ENCODE measurements at regions not wholly inside any gene's neighbourhood (a gene's known extent, or its start where the extent isn't known, plus 50 kb on each side); places are given as distances from the start of the nearest gene placed in this dataset.

DNA sequence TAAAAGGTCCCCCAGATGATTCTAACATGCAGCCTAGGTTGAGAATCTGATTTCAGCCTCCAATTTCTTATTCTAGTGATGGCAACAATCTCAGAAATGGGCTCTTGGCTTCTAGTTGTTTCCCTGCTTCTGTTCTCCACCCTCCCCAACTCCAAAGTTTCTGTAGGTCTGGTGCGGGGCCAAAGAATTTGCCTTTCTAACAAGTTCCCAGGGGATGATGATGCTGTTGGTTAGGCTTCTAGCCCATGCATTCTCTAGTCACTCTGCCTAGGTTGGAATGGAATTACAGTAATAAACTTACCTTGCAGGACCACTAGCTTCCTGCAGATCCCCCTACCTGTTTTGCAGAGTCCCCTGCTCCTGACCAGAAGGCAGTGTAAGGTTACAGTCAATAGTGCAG, 103.2 kb upstream of the PPP2R3A start:
- FAIRE-seq (no peak), DNase-seq (no peak)
- Histone ChIP-seq H3K27me3 (ENCODE audit: control insufficient read depth in 3 of 3, insufficient read depth in 3 of 3, low read length in 3 of 3) (no peaks in the 10 kb centered on the region), H3K4me1 (ENCODE audit: control insufficient read depth in 3 of 3, insufficient read depth in 2 of 3, low read depth in 1 of 3, low read length in 2 of 3) (no peaks in the 10 kb centered on the region), H3K27ac (ENCODE audit: low read depth in 1 of 3, low read length in 2 of 3) (no peak overlapping the region), H3K36me3 (ENCODE audit: control insufficient read depth in 3 of 3, insufficient read depth in 2 of 3, low read depth in 1 of 3, low read length in 3 of 3) (no peaks in the 10 kb centered on the region), H3K9me3 (ENCODE audit: control insufficient read depth in 2 of 2, insufficient read depth in 1 of 2, low read depth in 1 of 2, low read length in 1 of 2) (no peaks in the 10 kb centered on the region), H3K4me3 (ENCODE audit: low read depth in 1 of 3, low read length in 3 of 3) (no peak overlapping the region)
- WGBS, 3 donors: 82 to 96% (median 94%) methylated on average over 1 of the region's 1 CpG

DNA sequence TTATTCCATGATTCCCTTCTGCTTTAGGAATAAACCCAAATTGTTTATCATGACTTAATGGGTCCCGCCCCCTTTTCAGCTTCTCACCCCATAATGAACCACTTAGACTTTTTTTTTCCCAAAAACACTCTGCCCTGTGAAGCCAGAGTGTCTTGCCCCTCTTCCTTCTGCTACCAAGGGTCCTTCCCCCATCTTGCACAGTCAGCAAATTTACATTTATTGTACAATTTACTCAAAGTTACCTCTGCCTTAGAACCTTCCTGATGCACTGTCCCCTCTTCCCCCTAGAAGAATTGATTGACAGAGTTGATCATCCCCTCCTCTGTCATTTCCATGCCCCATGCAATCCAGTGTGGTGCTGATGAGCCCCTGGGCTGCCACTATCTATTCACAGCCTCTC, 101.5 kb upstream of the PPP2R3A start:
- Histone ChIP-seq H3K9me3 (ENCODE audit: control insufficient read depth in 2 of 2, insufficient read depth in 1 of 2, low read depth in 1 of 2, low read length in 1 of 2) (no peaks in the 10 kb centered on the region), H3K27me3 (ENCODE audit: control insufficient read depth in 3 of 3, insufficient read depth in 3 of 3, low read length in 3 of 3) (no peaks in the 10 kb centered on the region), H3K36me3 (ENCODE audit: control insufficient read depth in 3 of 3, insufficient read depth in 2 of 3, low read depth in 1 of 3, low read length in 3 of 3) (no peaks in the 10 kb centered on the region), H3K4me1 (ENCODE audit: control insufficient read depth in 3 of 3, insufficient read depth in 2 of 3, low read depth in 1 of 3, low read length in 2 of 3) (no peaks in the 10 kb centered on the region), H3K4me3 (ENCODE audit: low read depth in 1 of 3, low read length in 3 of 3) (no peak overlapping the region), H3K27ac (ENCODE audit: low read depth in 1 of 3, low read length in 2 of 3) (no peak overlapping the region)
- no peak for DNase-seq
- no peak for FAIRE-seq
- WGBS, 3 donors: 83 to 88% (median 83%) methylated on average over 1 of the region's 1 CpG

DNA sequence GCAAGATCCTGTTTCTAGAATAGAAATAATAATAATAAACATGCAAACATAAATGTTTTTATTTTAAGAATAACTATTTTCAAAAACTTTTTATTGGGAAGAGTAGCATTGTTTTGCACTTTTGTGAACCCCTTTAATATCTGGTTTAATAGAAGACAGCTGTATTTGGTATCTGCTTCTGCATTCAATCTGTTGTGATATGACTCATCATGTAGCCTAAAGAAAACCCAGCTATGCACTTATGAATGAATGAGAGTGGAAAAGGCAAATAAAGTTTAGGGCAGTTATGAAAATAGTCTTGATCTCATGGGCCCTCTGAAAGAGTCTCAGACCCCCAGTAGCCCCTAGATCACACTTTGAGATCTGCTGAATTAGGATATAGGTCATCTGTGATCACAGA, 100.4 kb upstream of the PPP2R3A start:
- Histone ChIP-seq H3K27me3 (ENCODE audit: control insufficient read depth in 3 of 3, insufficient read depth in 3 of 3, low read length in 3 of 3) (no peaks in the 10 kb centered on the region), H3K4me3 (ENCODE audit: low read depth in 1 of 3, low read length in 3 of 3) (no peak overlapping the region), H3K36me3 (ENCODE audit: control insufficient read depth in 3 of 3, insufficient read depth in 2 of 3, low read depth in 1 of 3, low read length in 3 of 3) (no peaks in the 10 kb centered on the region), H3K27ac (ENCODE audit: low read depth in 1 of 3, low read length in 2 of 3) (no peak overlapping the region), H3K4me1 (ENCODE audit: control insufficient read depth in 3 of 3, insufficient read depth in 2 of 3, low read depth in 1 of 3, low read length in 2 of 3) (no peaks in the 10 kb centered on the region), H3K9me3 (ENCODE audit: control insufficient read depth in 2 of 2, insufficient read depth in 1 of 2, low read depth in 1 of 2, low read length in 1 of 2) (no peaks in the 10 kb centered on the region)
- no peak for FAIRE-seq
- DNase-seq: no peak

DNA sequence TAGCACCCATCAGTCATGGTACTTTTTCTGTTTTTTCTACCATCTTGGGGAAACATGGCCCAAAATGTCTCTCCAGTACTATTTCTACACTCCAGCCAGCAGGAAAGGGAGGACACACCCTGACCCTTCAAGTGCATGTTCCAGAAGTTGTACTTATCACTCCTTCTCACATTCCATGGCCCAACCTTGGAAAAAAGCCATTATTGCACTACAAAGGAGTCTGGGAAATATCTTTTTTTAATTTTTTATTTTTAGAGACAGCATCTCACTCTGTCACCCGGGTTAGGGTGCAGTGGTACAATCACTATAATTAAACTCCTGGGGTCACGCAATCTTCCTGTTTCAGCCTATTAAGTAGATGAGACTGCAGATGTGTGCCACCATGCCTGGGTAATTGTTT, 100.0 kb upstream of the PPP2R3A start:
- H3K4me1 ChIP-seq (ENCODE audit: control insufficient read depth in 3 of 3, insufficient read depth in 2 of 3, low read depth in 1 of 3, low read length in 2 of 3): no peaks in the 10 kb centered on the region
- no peaks in the 10 kb centered on the region for H3K27me3 ChIP-seq (ENCODE audit: control insufficient read depth in 3 of 3, insufficient read depth in 3 of 3, low read length in 3 of 3)
- no peak overlapping the region for H3K4me3 ChIP-seq (ENCODE audit: low read depth in 1 of 3, low read length in 3 of 3)
- H3K36me3 ChIP-seq (ENCODE audit: control insufficient read depth in 3 of 3, insufficient read depth in 2 of 3, low read depth in 1 of 3, low read length in 3 of 3): no peaks in the 10 kb centered on the region
- FAIRE-seq (no peak), DNase-seq (no peak)
- no peaks in the 10 kb centered on the region for H3K9me3 ChIP-seq (ENCODE audit: control insufficient read depth in 2 of 2, insufficient read depth in 1 of 2, low read depth in 1 of 2, low read length in 1 of 2)
- no peak overlapping the region for H3K27ac ChIP-seq (ENCODE audit: low read depth in 1 of 3, low read length in 2 of 3)
- 70 to 76% (median 73%) methylated on average over 2 of the region's 2 CpGs for WGBS, 3 donors

DNA sequence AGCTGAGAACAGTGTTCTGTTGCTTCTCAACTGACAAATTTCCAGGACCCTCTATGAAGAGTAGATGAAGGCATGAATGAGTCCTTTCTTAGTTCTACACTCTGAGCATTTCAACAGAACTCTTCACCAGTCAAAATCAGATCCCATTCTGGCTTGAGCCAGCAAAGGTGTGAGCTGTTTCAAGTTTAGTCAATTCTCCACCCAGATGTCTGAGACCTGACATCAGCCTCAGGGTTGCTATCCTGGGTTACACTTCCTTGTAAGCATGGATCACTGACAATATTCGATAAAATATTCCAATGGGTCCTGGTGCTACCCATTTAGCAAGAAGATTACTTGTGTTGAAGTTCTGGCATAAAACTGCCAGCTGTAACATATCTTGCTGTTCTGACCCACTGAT, 97.6 kb upstream of the PPP2R3A start:
- no peak for FAIRE-seq
- no peaks in the 10 kb centered on the region for H3K36me3 ChIP-seq (ENCODE audit: control insufficient read depth in 3 of 3, insufficient read depth in 2 of 3, low read depth in 1 of 3, low read length in 3 of 3)
- no peak overlapping the region for H3K27ac ChIP-seq (ENCODE audit: low read depth in 1 of 3, low read length in 2 of 3)
- 85 to 88% (median 86%) methylated on average over 1 of the region's 1 CpG for WGBS, 3 donors
- no peaks in the 10 kb centered on the region for H3K4me1 ChIP-seq (ENCODE audit: control insufficient read depth in 3 of 3, insufficient read depth in 2 of 3, low read depth in 1 of 3, low read length in 2 of 3)
- no peak for DNase-seq
- no peaks in the 10 kb centered on the region for H3K27me3 ChIP-seq (ENCODE audit: control insufficient read depth in 3 of 3, insufficient read depth in 3 of 3, low read length in 3 of 3)
- peaks cover 0 to 4% of the 10 kb centered on the region in 2 donors for H3K9me3 ChIP-seq (ENCODE audit: control insufficient read depth in 2 of 2, insufficient read depth in 1 of 2, low read depth in 1 of 2, low read length in 1 of 2)
- no peak overlapping the region for H3K4me3 ChIP-seq (ENCODE audit: low read depth in 1 of 3, low read length in 3 of 3)

DNA sequence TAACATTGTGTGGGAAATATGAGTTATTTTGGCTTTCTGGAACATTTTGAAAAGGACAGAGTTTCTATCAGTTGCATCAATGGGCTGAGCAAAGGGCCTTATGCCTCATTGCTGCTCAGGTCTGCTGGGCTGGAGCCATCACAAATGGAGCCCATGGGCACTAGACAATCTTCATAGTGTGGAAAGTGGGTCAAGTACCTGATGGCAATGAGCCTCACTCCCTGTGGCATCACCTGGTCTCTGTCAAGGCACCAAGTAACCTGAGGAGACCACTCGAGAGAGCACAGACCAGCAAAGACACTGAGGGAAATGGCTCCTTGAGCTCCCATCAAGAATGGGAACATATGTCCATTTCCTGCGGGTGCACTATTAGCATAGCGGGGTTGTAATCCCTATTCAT, 96.7 kb upstream of the PPP2R3A start:
- H3K27ac ChIP-seq (ENCODE audit: low read depth in 1 of 3, low read length in 2 of 3): no peak overlapping the region
- no peaks in the 10 kb centered on the region for H3K4me1 ChIP-seq (ENCODE audit: control insufficient read depth in 3 of 3, insufficient read depth in 2 of 3, low read depth in 1 of 3, low read length in 2 of 3)
- DNase-seq: no peak
- no peak for FAIRE-seq
- WGBS, 3 donors: 87 to 93% (median 88%) methylated on average over 3 of the region's 3 CpGs
- H3K36me3 ChIP-seq (ENCODE audit: control insufficient read depth in 3 of 3, insufficient read depth in 2 of 3, low read depth in 1 of 3, low read length in 3 of 3): no peaks in the 10 kb centered on the region
- no peaks in the 10 kb centered on the region for H3K27me3 ChIP-seq (ENCODE audit: control insufficient read depth in 3 of 3, insufficient read depth in 3 of 3, low read length in 3 of 3)
- no peak overlapping the region for H3K4me3 ChIP-seq (ENCODE audit: low read depth in 1 of 3, low read length in 3 of 3)
- H3K9me3 ChIP-seq (ENCODE audit: control insufficient read depth in 2 of 2, insufficient read depth in 1 of 2, low read depth in 1 of 2, low read length in 1 of 2): peaks cover 0 to 7% of the 10 kb centered on the region in 2 donors

DNA sequence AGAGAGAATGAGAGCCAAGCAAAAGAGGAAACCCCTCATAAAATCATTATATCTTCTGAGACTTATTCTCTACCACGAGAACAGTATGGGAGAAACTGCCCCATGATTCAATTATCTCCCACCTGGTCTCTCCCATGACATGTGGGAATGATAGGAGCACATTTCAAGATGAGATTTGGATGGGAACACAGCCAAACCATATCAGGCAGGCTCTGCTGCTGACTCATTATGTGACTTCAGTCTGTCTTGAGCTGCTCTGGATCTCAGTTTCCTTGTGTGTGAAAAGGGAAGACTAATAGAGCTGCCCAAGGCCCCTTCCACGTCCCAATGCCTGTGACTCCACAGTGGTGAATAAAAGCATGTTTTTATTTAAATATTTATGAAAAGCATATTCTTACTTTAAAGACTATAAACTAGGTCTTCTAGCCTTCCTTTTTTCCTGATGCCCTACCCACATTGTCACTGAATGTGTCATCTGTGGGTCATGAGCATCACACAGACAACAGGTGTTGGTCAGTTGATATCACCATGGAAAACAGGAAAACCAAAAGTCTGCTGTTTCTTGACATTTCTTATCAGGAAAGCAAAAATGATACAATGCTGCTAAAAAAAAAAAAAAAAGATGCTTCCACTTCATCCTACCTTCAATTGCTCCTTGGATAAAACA, 96.0 kb upstream of the PPP2R3A start:
- Histone ChIP-seq H3K4me3 (ENCODE audit: low read depth in 1 of 3, low read length in 3 of 3) (no peak overlapping the region), H3K36me3 (ENCODE audit: control insufficient read depth in 3 of 3, insufficient read depth in 2 of 3, low read depth in 1 of 3, low read length in 3 of 3) (no peaks in the 10 kb centered on the region), H3K4me1 (ENCODE audit: control insufficient read depth in 3 of 3, insufficient read depth in 2 of 3, low read depth in 1 of 3, low read length in 2 of 3) (no peaks in the 10 kb centered on the region), H3K27ac (ENCODE audit: low read depth in 1 of 3, low read length in 2 of 3) (no peak overlapping the region), H3K27me3 (ENCODE audit: control insufficient read depth in 3 of 3, insufficient read depth in 3 of 3, low read length in 3 of 3) (no peaks in the 10 kb centered on the region), H3K9me3 (ENCODE audit: control insufficient read depth in 2 of 2, insufficient read depth in 1 of 2, low read depth in 1 of 2, low read length in 1 of 2) (peaks cover 0 to 7% of the 10 kb centered on the region in 2 donors)
- no peak for DNase-seq
- 52 to 73% (median 72%) methylated on average over 2 of the region's 2 CpGs for WGBS, 3 donors
- no peak for FAIRE-seq

DNA sequence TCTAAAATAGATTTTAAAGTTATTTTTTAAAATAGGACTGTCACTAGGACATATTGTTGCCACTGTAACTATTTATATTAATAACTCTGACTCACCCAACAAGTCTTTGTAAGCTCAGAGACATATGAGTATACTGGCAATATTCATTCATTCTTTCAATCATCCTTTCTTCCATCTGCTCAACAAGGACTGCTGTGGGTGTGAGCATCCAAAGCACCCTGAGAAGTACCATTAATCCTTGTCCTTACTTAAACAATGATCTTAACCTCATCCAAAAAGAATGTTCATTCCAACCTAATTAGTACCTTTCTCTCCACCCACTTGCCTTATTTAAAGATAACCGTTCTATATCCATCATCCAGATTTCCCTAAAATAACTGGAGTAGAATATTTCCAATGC, 94.2 kb upstream of the PPP2R3A start:
- DNase-seq (no peak), FAIRE-seq (no peak)
- H3K27me3 ChIP-seq (ENCODE audit: control insufficient read depth in 3 of 3, insufficient read depth in 3 of 3, low read length in 3 of 3): no peaks in the 10 kb centered on the region
- 88 to 91% (median 91%) methylated on average over 1 of the region's 1 CpG for WGBS, 3 donors
- H3K27ac ChIP-seq (ENCODE audit: low read depth in 1 of 3, low read length in 2 of 3): no peak overlapping the region
- H3K4me1 ChIP-seq (ENCODE audit: control insufficient read depth in 3 of 3, insufficient read depth in 2 of 3, low read depth in 1 of 3, low read length in 2 of 3): no peaks in the 10 kb centered on the region
- H3K9me3 ChIP-seq (ENCODE audit: control insufficient read depth in 2 of 2, insufficient read depth in 1 of 2, low read depth in 1 of 2, low read length in 1 of 2): peaks cover 0 to 11% of the 10 kb centered on the region in 2 donors
- no peaks in the 10 kb centered on the region for H3K36me3 ChIP-seq (ENCODE audit: control insufficient read depth in 3 of 3, insufficient read depth in 2 of 3, low read depth in 1 of 3, low read length in 3 of 3)
- no peak overlapping the region for H3K4me3 ChIP-seq (ENCODE audit: low read depth in 1 of 3, low read length in 3 of 3)

DNA sequence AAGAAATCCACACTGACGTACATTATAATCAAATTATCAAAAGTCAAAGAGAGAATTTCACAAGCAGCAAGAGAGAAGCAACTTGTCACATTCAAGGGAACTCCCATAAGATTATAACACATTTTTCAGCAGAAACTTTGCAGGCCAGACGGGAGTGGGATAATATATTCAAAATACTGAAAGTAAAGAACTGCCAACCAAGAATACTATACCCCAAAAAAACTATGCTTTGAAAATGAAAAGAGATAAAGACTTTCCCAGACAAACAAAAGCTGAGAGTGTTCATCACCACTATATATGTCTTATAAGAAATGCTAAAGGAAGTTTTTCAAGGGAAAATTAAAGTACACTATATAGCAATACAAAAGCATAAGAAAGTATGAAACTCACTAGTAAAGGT, 91.5 kb upstream of the PPP2R3A start:
- no peak overlapping the region for H3K27ac ChIP-seq (ENCODE audit: low read depth in 1 of 3, low read length in 2 of 3)
- WGBS, 3 donors: 77 to 81% (median 78%) methylated on average over 2 of the region's 2 CpGs
- H3K4me1 ChIP-seq (ENCODE audit: control insufficient read depth in 3 of 3, insufficient read depth in 2 of 3, low read depth in 1 of 3, low read length in 2 of 3): no peaks in the 10 kb centered on the region
- H3K27me3 ChIP-seq (ENCODE audit: control insufficient read depth in 3 of 3, insufficient read depth in 3 of 3, low read length in 3 of 3): no peaks in the 10 kb centered on the region
- no peaks in the 10 kb centered on the region for H3K36me3 ChIP-seq (ENCODE audit: control insufficient read depth in 3 of 3, insufficient read depth in 2 of 3, low read depth in 1 of 3, low read length in 3 of 3)
- DNase-seq (no peak), FAIRE-seq (no peak)
- H3K4me3 ChIP-seq (ENCODE audit: low read depth in 1 of 3, low read length in 3 of 3): no peak overlapping the region
- H3K9me3 ChIP-seq (ENCODE audit: control insufficient read depth in 2 of 2, insufficient read depth in 1 of 2, low read depth in 1 of 2, low read length in 1 of 2): peaks cover 0 to 11% of the 10 kb centered on the region in 2 donors

Data from small intestine (tissue), 7 donors.